A673 (cell line): ENCODE measurements at regions not wholly inside any gene's neighbourhood (a gene's known extent, or its start where the extent isn't known, plus 50 kb on each side); places are given as distances from the start of the nearest gene placed in this dataset.

Experiments used
- BruUV-seq: library from RNA; stranded (reverse); fragments of 400-500 nt; replicated peaks from 2 replicates; lab custom pipeline; 2021; lab: Mats Ljungman, UMichigan
- CTCF ChIA-PET: fragments of 300-600 bp; sonication (Branson Sonifier 250); formaldehyde crosslinking; loops from one replicate; lab custom pipeline; 2022; ENCODE audit warnings: antibody characterized with exemption; lab: Charles Lee
- POLR2A ChIA-PET: fragments of 300-600 bp; sonication (Branson Sonifier 250); formaldehyde crosslinking; loops from one replicate; lab custom pipeline; 2022; ENCODE audit warnings: antibody characterized with exemption; ENCODE audit not compliant: low non-redundant PET; lab: Charles Lee
- DNase-seq: peaks from one replicate; pipeline ENCODE4 v3.0.0-alpha.2; 2015; ENCODE audit warnings: low spot score
- H3K27ac ChIP-seq: fragments of 200-600 bp; sonication (generic); 2 replicates; pipeline ENCODE4 v1.5.1; 2016; ENCODE audit warnings: mixed run types, low read depth, mild to moderate bottlenecking, mixed read lengths, antibody characterized with exemption, low read length; ENCODE audit not compliant: poor library complexity, severe bottlenecking
- H3K27me3 ChIP-seq: fragments of 200-600 bp; sonication (generic); replicated peaks from 2 replicates; pipeline ENCODE4 v1.6.1; 2017; ENCODE audit warnings: mixed run types, low read depth, mild to moderate bottlenecking, mixed read lengths, antibody characterized with exemption, low read length; ENCODE audit not compliant: insufficient read depth, poor library complexity
- H3K36me3 ChIP-seq: fragments of 200-600 bp; sonication (generic); 2 replicates; pipeline ENCODE4 v1.6.1; 2016; ENCODE audit warnings: mixed run types, mild to moderate bottlenecking, mixed read lengths, antibody characterized with exemption, low read length; ENCODE audit not compliant: insufficient read depth, poor library complexity, severe bottlenecking
- H3K4me1 ChIP-seq: fragments of 200-600 bp; sonication (generic); 2 replicates; pipeline ENCODE4 v1.6.1; 2017; ENCODE audit warnings: mixed run types, mild to moderate bottlenecking, mixed read lengths, antibody characterized with exemption, low read length; ENCODE audit not compliant: insufficient read depth, poor library complexity, severe bottlenecking
- H3K4me3 ChIP-seq: fragments of 200-600 bp; sonication (generic); 2 replicates; pipeline ENCODE4 v1.5.1; 2016; ENCODE audit warnings: low read depth, mixed run types, mild to moderate bottlenecking, mixed read lengths, low read length; ENCODE audit not compliant: poor library complexity, severe bottlenecking
- H3K9me3 ChIP-seq: fragments of 200-600 bp; sonication (generic); 2 replicates; pipeline ENCODE4 v1.6.1; 2016; ENCODE audit warnings: mixed run types, low read depth, mild to moderate bottlenecking, mixed read lengths, antibody characterized with exemption, low read length; ENCODE audit not compliant: poor library complexity, severe bottlenecking
- EZH2 ChIP-seq: fragments of 200-600 bp; sonication (generic); IDR thresholded peaks from 2 replicates; pipeline ENCODE4 v1.6.1; 2017; ENCODE audit warnings: borderline replicate concordance, low read depth, mild to moderate bottlenecking, mixed read lengths, antibody characterized with exemption, low read length; ENCODE audit not compliant: poor library complexity, severe bottlenecking
- intact Hi-C: fragments of 100-400 bp; cut with micrococcal nuclease; formaldehyde crosslinking; loops from one replicate; pipeline ENCODE4 v1.10.0; 2022; ENCODE audit not compliant: unreplicated experiment
- TF ChIP-seq, protein P1 (sequence below): fragments of 300-800, 200-600 bp; sonication (generic); conservative IDR thresholded peaks from 2 replicates; pipeline ENCODE4 v1.5.1; 2017; ENCODE audit warnings: low read depth, mild to moderate bottlenecking, antibody characterized with exemption, low read length, moderate library complexity, mixed read lengths

DNA sequence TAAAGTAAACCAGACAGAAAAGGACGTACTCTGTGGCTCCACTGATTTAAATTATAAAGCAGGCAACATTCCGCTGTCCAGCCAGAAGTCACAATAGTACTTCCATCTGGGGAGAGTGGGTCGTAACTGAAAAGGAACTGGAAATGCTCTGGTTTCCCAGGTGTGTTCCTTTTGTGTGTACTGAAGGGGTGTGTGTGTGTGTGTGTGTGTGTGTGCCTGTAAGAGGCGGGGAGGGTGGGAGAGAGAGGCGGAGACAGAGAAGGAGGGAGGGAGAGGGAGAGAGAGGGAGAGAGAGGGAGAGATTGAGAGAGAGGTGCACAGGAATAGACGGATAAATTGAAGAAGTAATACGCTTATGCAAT lies 178.4 kb upstream of the ZNF184 start:
- TF ChIP-seq EZH2, result no peak
- TF ChIP-seq, protein P1, sequence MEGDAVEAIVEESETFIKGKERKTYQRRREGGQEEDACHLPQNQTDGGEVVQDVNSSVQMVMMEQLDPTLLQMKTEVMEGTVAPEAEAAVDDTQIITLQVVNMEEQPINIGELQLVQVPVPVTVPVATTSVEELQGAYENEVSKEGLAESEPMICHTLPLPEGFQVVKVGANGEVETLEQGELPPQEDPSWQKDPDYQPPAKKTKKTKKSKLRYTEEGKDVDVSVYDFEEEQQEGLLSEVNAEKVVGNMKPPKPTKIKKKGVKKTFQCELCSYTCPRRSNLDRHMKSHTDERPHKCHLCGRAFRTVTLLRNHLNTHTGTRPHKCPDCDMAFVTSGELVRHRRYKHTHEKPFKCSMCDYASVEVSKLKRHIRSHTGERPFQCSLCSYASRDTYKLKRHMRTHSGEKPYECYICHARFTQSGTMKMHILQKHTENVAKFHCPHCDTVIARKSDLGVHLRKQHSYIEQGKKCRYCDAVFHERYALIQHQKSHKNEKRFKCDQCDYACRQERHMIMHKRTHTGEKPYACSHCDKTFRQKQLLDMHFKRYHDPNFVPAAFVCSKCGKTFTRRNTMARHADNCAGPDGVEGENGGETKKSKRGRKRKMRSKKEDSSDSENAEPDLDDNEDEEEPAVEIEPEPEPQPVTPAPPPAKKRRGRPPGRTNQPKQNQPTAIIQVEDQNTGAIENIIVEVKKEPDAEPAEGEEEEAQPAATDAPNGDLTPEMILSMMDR, result no peak
- no peaks in the 10 kb centered on the region for H3K4me1 ChIP-seq
- POLR2A ChIA-PET, result no interaction called here
- no TSS peak for BruUV-seq
- H3K4me3 ChIP-seq, result peak overlapping the region; percentile 33
- no peaks in the 10 kb centered on the region for H3K27me3 ChIP-seq
- no peak overlapping the region for H3K27ac ChIP-seq
- CTCF ChIA-PET, result no interaction called here
- peak; percentile 59 for DNase-seq
- H3K36me3 ChIP-seq, result no peaks in the 10 kb centered on the region
- no peaks in the 10 kb centered on the region for H3K9me3 ChIP-seq
- intact Hi-C loops, result no loop called here

DNA sequence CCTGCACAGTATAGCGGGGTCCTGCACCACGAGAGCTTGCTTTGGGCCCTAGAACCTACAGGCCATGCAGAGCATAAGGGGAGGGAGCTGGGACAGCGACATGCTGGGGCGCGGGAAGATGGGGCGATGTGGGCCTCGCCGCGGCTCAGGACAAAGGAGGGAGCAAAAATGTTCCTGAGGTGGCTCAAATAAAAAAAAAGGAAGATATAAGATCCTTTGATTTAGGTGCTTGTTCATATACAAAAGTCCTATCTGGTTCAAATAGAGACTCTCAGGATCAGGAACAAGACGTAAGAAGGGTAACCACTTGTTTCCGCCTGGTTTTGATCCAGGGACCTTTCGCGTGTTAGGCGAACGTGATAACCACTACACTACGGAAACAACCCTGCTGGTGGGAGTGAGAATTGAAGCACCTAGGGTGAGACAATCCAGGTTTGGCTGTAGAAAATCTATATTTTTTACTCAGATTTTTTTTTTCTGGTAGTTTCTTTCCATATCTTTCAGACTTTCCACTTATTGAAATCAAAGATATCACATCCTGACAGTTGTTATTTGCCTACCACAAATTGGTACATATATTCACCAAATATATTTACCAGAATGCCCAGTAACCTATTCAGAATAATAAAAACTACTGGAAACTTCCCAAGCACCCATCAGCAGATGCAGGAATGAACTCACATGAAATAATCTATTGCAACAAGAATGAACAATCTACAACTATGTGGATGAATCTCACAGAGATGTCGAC lies 177.9 kb upstream of the ZNF184 start:
- Histone ChIP-seq H3K4me1 (no peaks in the 10 kb centered on the region), H3K4me3 (peak overlapping the region; percentile 33), H3K27ac (no peak overlapping the region), H3K36me3 (no peaks in the 10 kb centered on the region), H3K9me3 (no peaks in the 10 kb centered on the region), H3K27me3 (no peaks in the 10 kb centered on the region)
- intact Hi-C loops, result no loop called here
- TF ChIP-seq, protein P1, result peak; percentile 36
- no peak for TF ChIP-seq EZH2
- ChIA-PET POLR2A (no interaction called here), CTCF (no interaction called here)
- BruUV-seq, result no TSS peak
- peak; percentile 86 for DNase-seq

DNA sequence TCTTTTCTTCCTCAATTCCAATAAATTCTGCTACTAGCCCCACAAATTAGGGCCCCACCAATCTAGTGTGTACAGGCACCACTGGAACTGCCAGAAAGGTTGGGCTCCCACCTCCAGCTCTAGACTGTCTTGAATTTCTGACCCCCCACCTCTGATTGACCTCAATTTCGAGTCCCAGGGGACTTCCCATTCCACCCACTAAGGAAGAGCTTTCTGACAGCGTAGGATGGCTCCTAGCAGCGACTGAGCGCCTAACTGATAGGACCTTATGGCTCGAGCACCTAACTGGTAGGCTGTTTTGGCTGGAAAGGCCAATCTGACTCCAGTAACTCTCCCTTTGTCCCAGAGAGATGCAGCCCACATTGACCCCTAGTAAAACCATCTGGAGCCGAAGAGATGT lies 171.6 kb upstream of the ZNF184 start:
- intact Hi-C loops, result no loop called here
- no TSS peak for BruUV-seq
- no peak overlapping the region for H3K27ac ChIP-seq
- TF ChIP-seq, protein P1, result no peak
- no peak for TF ChIP-seq EZH2
- no peaks in the 10 kb centered on the region for H3K36me3 ChIP-seq
- no peak for DNase-seq
- no peaks in the 10 kb centered on the region for H3K27me3 ChIP-seq
- ChIA-PET CTCF (no interaction called here), POLR2A (no interaction called here)
- peaks cover 6% of the 10 kb centered on the region for H3K9me3 ChIP-seq
- H3K4me3 ChIP-seq, result no peak overlapping the region
- H3K4me1 ChIP-seq, result no peaks in the 10 kb centered on the region
